GM23338 (cell line): ENCODE measurements at regions not wholly inside any gene's neighbourhood (a gene's known extent, or its start where the extent isn't known, plus 50 kb on each side); places are given as distances from the start of the nearest gene placed in this dataset. TPM values are rescaled to one million over a fixed set of nuclear protein-coding genes. Genes with fewer than 3 reads are reported as not detected.

Source experiments
- ATAC-seq: fragments of 200-7000 bp; cut with Tn5 transposase; 3 replicates; pipeline ENCODE4 v1.9.1; 2020
- DNase-seq: peaks from one replicate; pipeline ENCODE4 v3.0.0-alpha.2; 2015; ENCODE audit warnings: low spot score
- H2AFZ ChIP-seq: fragments of 200-600 bp; sonication (generic); 2 replicates; pipeline ENCODE4 v1.8.0; 2016; ENCODE audit warnings: antibody characterized with exemption, mild to moderate bottlenecking, moderate library complexity
- H3F3A ChIP-seq: fragments of 200-600 bp; sonication (generic); replicated peaks from 2 replicates; pipeline ENCODE4 v1.8.0; 2017; ENCODE audit warnings: antibody characterized with exemption, mixed run types, low read depth
- H3K27ac ChIP-seq: fragments of 200-600 bp; sonication (generic); 2 replicates; pipeline ENCODE4 v1.6.1; 2016; ENCODE audit warnings: low read depth
- H3K27me3 ChIP-seq: fragments of 200-600 bp; sonication (generic); 2 replicates; pipeline ENCODE4 v1.8.0; 2016; ENCODE audit warnings: mild to moderate bottlenecking, mixed run types, moderate library complexity; ENCODE audit not compliant: insufficient read depth
- H3K36me3 ChIP-seq: fragments of 200-600 bp; sonication (generic); 2 replicates; pipeline ENCODE4 v1.8.0; 2016; ENCODE audit warnings: mild to moderate bottlenecking; ENCODE audit not compliant: insufficient read depth
- H3K4me1 ChIP-seq: fragments of 200-600 bp; sonication (generic); 2 replicates; pipeline ENCODE4 v1.8.0; 2016; ENCODE audit warnings: mild to moderate bottlenecking, moderate library complexity; ENCODE audit not compliant: insufficient read depth
- H3K4me2 ChIP-seq: fragments of 200-600 bp; sonication (generic); 2 replicates; pipeline ENCODE4 v1.7.1; 2017; ENCODE audit warnings: mixed run types
- H3K4me3 ChIP-seq: fragments of 200-600 bp; sonication (generic); 2 replicates; pipeline ENCODE4 v1.6.1; 2016; ENCODE audit warnings: mixed run types
- H3K79me2 ChIP-seq: fragments of 200-600 bp; sonication (generic); replicated peaks from 2 replicates; pipeline ENCODE4 v1.8.0; 2017; ENCODE audit warnings: mild to moderate bottlenecking; ENCODE audit not compliant: insufficient read depth
- H3K9me2 ChIP-seq: fragments of 200-600 bp; sonication (generic); 2 replicates; pipeline ENCODE4 v1.8.0; 2017; ENCODE audit not compliant: insufficient read depth
- H4K20me1 ChIP-seq: fragments of 200-600 bp; sonication (generic); replicated peaks from 2 replicates; pipeline ENCODE4 v1.8.0; 2017; ENCODE audit warnings: mild to moderate bottlenecking; ENCODE audit not compliant: insufficient read depth
- H3K27ac Mint-ChIP-seq: 2 replicates; pipeline ENCODE4 v1.8.0; 2020; ENCODE audit warnings: inconsistent platforms, mild to moderate bottlenecking, moderate library complexity, mixed read lengths
- H3K27me3 Mint-ChIP-seq: 3 replicates; pipeline ENCODE4 v1.8.0; 2022; ENCODE audit warnings: low read depth, mild to moderate bottlenecking, moderate library complexity, mixed read lengths, inconsistent platforms; ENCODE audit not compliant: insufficient read depth, poor library complexity
- H3K36me3 Mint-ChIP-seq: 3 replicates; pipeline ENCODE4 v1.8.0; 2021; ENCODE audit warnings: low read depth, mild to moderate bottlenecking, inconsistent platforms, moderate library complexity, mixed read lengths
- H3K4me1 Mint-ChIP-seq: 3 replicates; pipeline ENCODE4 v1.8.0; 2020; ENCODE audit warnings: mild to moderate bottlenecking, inconsistent platforms, mixed read lengths
- H3K4me3 Mint-ChIP-seq: 3 replicates; pipeline ENCODE4 v1.8.0; 2021; ENCODE audit warnings: moderate library complexity, mild to moderate bottlenecking, inconsistent platforms, mixed read lengths
- H3K9me3 Mint-ChIP-seq: 3 replicates; pipeline ENCODE4 v1.8.0; 2020; ENCODE audit warnings: moderate library complexity, mild to moderate bottlenecking, inconsistent platforms, mixed read lengths
- ZNF331 ChIP-seq: fragments of 250-450 bp; sonication (Bioruptor Pico); IDR thresholded peaks from 2 replicates; pipeline ENCODE4 v1.5.0; 2020; ENCODE audit warnings: low read depth, mild to moderate bottlenecking, moderate library complexity
- small RNA-seq: library from RNA; depleted of rRNA; stranded (forward); fragments of <200 nt; gene quantifications from one replicate; pipeline ENCODE3, GENCODE V24; 2014; ENCODE audit warnings: low replicate concordance

GRCh38 chr3:63228087-63228486, 50.0 kb upstream of the SYNPR start:
- Histone ChIP-seq H3K79me2 (no peaks in the 10 kb centered on the region), H4K20me1 (no peaks in the 10 kb centered on the region), H3K9me2 (0 out of 2 replicates have a peak, but pooled peaks cover 4% of the 10 kb centered on the region), H3K27me3 (no peaks in the 10 kb centered on the region), H3K4me2 (peak overlapping the region; percentile 36; the same call in 1 of the 2 replicates), H2AFZ (no peak overlapping the region), H3K36me3 (no peaks in the 10 kb centered on the region), H3K4me3 (no peak overlapping the region), H3K27ac (no peak overlapping the region), H3F3A (no peaks in the 10 kb centered on the region), H3K4me1 (peaks cover 16% of the 10 kb centered on the region)
- Mint-ChIP-seq H3K9me3 (no peaks in the 10 kb centered on the region), H3K4me3 (no peak overlapping the region), H3K4me1 (peaks cover 17% of the 10 kb centered on the region), H3K36me3 (no peaks in the 10 kb centered on the region), H3K27ac (no peak overlapping the region), H3K27me3 (peaks cover 1% of the 10 kb centered on the region)
- TF ChIP-seq ZNF331 (CRISPR knock-in tag): no peak
- peak; percentile 71 for ATAC-seq
- no peak for DNase-seq

Small RNA genes in the stretch of these regions (small RNA-seq; reads per million reads assigned to genes)
- gene UBL5P3: not detected
